ENCODE measurements at regions not wholly inside any gene's neighbourhood (a gene's known extent, or its start where the extent isn't known, plus 50 kb on each side); places are given as distances from the start of the nearest gene placed in this dataset.
"Not testable (repeated sequence)": the region's sequence is repeated elsewhere in the genome, so short reads cannot be mapped to it uniquely, and the experiment has no call there.

- peaks cover 10% of the 10 kb centered on the region for H3K9me3 Mint-ChIP-seq
- not testable (repeated sequence) for DNase-seq; H3K4me1 Mint-ChIP-seq (ENCODE audit: low read depth); H3K27me3 Mint-ChIP-seq (ENCODE audit: low read depth); H3K36me3 Mint-ChIP-seq (ENCODE audit: insufficient read depth); H3K4me3 Mint-ChIP-seq; ATAC-seq
These were observed 1366.5 kb downstream of the LRFN5 start for GRCh38 chr14:42973171-42973570.

GRCh38 chr14:42965512-42965911, 1358.8 kb downstream of the LRFN5 start:
- no peaks in the 10 kb centered on the region for H3K36me3 Mint-ChIP-seq (ENCODE audit: insufficient read depth)
- H3K9me3 Mint-ChIP-seq: peaks cover 15% of the 10 kb centered on the region
- H3K4me3 Mint-ChIP-seq: no peak overlapping the region
- DNase-seq: no peak
- no peaks in the 10 kb centered on the region for H3K4me1 Mint-ChIP-seq (ENCODE audit: low read depth)
- ATAC-seq: no peak
- H3K27me3 Mint-ChIP-seq (ENCODE audit: low read depth): no peaks in the 10 kb centered on the region

- Mint-ChIP-seq H3K27me3 (ENCODE audit: low read depth) (no peaks in the 10 kb centered on the region), H3K9me3 (peaks cover 13% of the 10 kb centered on the region), H3K36me3 (ENCODE audit: insufficient read depth) (no peaks in the 10 kb centered on the region), H3K4me3 (no peak overlapping the region), H3K4me1 (ENCODE audit: low read depth) (no peaks in the 10 kb centered on the region)
- ATAC-seq (no peak), DNase-seq (no peak)
These were observed 1354.8 kb downstream of the LRFN5 start for GRCh38 chr14:42961509-42961908.

DNA sequence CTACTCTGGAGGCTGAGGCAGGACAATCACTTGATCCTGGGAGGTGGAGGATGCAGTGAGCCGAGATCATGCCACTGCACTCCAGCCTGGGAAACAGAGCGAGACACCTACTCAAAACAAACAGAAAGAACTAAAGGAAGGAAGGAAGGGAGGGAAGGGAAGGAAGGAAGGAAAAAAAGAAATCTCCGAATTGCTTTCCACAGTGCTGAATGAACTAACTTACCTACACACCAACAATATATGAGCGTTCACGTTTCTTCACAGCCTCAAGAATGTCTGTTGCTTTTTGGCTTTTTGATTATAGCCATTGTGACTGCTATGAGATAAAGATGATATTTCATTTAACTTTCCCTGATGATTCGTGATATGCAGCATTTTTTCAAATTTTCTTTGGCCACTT, 1343.7 kb downstream of the LRFN5 start:
- DNase-seq: no peak
- ATAC-seq: no peak
- Mint-ChIP-seq H3K36me3 (ENCODE audit: insufficient read depth) (no peaks in the 10 kb centered on the region), H3K4me3 (no peak overlapping the region), H3K4me1 (ENCODE audit: low read depth) (no peaks in the 10 kb centered on the region), H3K27me3 (ENCODE audit: low read depth) (no peaks in the 10 kb centered on the region), H3K9me3 (peaks cover 14% of the 10 kb centered on the region)

- H3K27me3 Mint-ChIP-seq (ENCODE audit: low read depth): no peaks in the 10 kb centered on the region
- DNase-seq: no peak
- H3K4me1 Mint-ChIP-seq (ENCODE audit: low read depth): no peaks in the 10 kb centered on the region
- no peaks in the 10 kb centered on the region for H3K36me3 Mint-ChIP-seq (ENCODE audit: insufficient read depth)
- no peak overlapping the region for H3K4me3 Mint-ChIP-seq
- H3K9me3 Mint-ChIP-seq: peaks cover 17% of the 10 kb centered on the region
- no peak for ATAC-seq
These were observed 1341.3 kb downstream of the LRFN5 start for GRCh38 chr14:42947991-42948390.

GRCh38 chr14:42944284-42944683, 1337.6 kb downstream of the LRFN5 start:
- Mint-ChIP-seq H3K4me1 (ENCODE audit: low read depth) (no peaks in the 10 kb centered on the region), H3K27me3 (ENCODE audit: low read depth) (no peaks in the 10 kb centered on the region), H3K9me3 (peaks cover 4% of the 10 kb centered on the region), H3K36me3 (ENCODE audit: insufficient read depth) (no peaks in the 10 kb centered on the region), H3K4me3 (no peak overlapping the region)
- ATAC-seq (no peak), DNase-seq (no peak)

GRCh38 chr14:42931308-42931707, 1324.6 kb downstream of the LRFN5 start:
- Mint-ChIP-seq H3K27me3 (ENCODE audit: low read depth) (no peaks in the 10 kb centered on the region), H3K4me1 (ENCODE audit: low read depth) (no peaks in the 10 kb centered on the region), H3K4me3 (no peak overlapping the region), H3K9me3 (peaks cover 5% of the 10 kb centered on the region), H3K36me3 (ENCODE audit: insufficient read depth) (no peaks in the 10 kb centered on the region)
- no peak for DNase-seq
- ATAC-seq: no peak

GRCh38 chr14:42929806-42930480, 1323.3 kb downstream of the LRFN5 start:
- no peaks in the 10 kb centered on the region for H3K4me1 Mint-ChIP-seq (ENCODE audit: low read depth)
- no peak for ATAC-seq
- H3K36me3 Mint-ChIP-seq (ENCODE audit: insufficient read depth): no peaks in the 10 kb centered on the region
- H3K4me3 Mint-ChIP-seq: no peak overlapping the region
- DNase-seq: no peak
- no peaks in the 10 kb centered on the region for H3K27me3 Mint-ChIP-seq (ENCODE audit: low read depth)
- peaks cover 11% of the 10 kb centered on the region for H3K9me3 Mint-ChIP-seq

- Mint-ChIP-seq H3K36me3 (ENCODE audit: insufficient read depth) (no peaks in the 10 kb centered on the region), H3K9me3 (peaks cover 11% of the 10 kb centered on the region)
These were observed 1320.6 kb downstream of the LRFN5 start for GRCh38 chr14:42927313-42927712.

GRCh38 chr14:42921901-42922300, 1315.2 kb downstream of the LRFN5 start:
- H3K4me3 Mint-ChIP-seq: no peak overlapping the region
- ATAC-seq (no peak), DNase-seq (no peak)
- H3K36me3 Mint-ChIP-seq (ENCODE audit: insufficient read depth): no peaks in the 10 kb centered on the region
- peaks cover 9% of the 10 kb centered on the region for H3K9me3 Mint-ChIP-seq
- H3K27me3 Mint-ChIP-seq (ENCODE audit: low read depth): no peaks in the 10 kb centered on the region
- no peaks in the 10 kb centered on the region for H3K4me1 Mint-ChIP-seq (ENCODE audit: low read depth)

More at GRCh38 chr14:42927313-42927712, 1320.6 kb downstream of the LRFN5 start:
- no peak overlapping the region for H3K4me3 Mint-ChIP-seq
- DNase-seq: no peak
- no peaks in the 10 kb centered on the region for H3K27me3 Mint-ChIP-seq (ENCODE audit: low read depth)
- no peak for ATAC-seq
- no peaks in the 10 kb centered on the region for H3K4me1 Mint-ChIP-seq (ENCODE audit: low read depth)

GRCh38 chr14:42918615-42919014, 1311.9 kb downstream of the LRFN5 start:
- Mint-ChIP-seq H3K4me3 (no peak overlapping the region), H3K9me3 (peaks cover 10% of the 10 kb centered on the region), H3K4me1 (ENCODE audit: low read depth) (no peaks in the 10 kb centered on the region), H3K36me3 (ENCODE audit: insufficient read depth) (no peaks in the 10 kb centered on the region), H3K27me3 (ENCODE audit: low read depth) (no peaks in the 10 kb centered on the region)
- DNase-seq (no peak), ATAC-seq (no peak)

- DNase-seq: no peak
- Mint-ChIP-seq H3K4me3 (no peak overlapping the region), H3K36me3 (ENCODE audit: insufficient read depth) (no peaks in the 10 kb centered on the region), H3K27me3 (ENCODE audit: low read depth) (no peaks in the 10 kb centered on the region), H3K4me1 (ENCODE audit: low read depth) (no peaks in the 10 kb centered on the region), H3K9me3 (peaks cover 7% of the 10 kb centered on the region)
- no peak for ATAC-seq
These were observed 1305.0 kb downstream of the LRFN5 start for GRCh38 chr14:42911642-42912041.

GRCh38 chr14:42909659-42910058, 1303.0 kb downstream of the LRFN5 start:
- DNase-seq (no peak), ATAC-seq (no peak)
- Mint-ChIP-seq H3K27me3 (ENCODE audit: low read depth) (no peaks in the 10 kb centered on the region), H3K36me3 (ENCODE audit: insufficient read depth) (no peaks in the 10 kb centered on the region), H3K4me1 (ENCODE audit: low read depth) (no peaks in the 10 kb centered on the region), H3K4me3 (no peak overlapping the region), H3K9me3 (peaks cover 3% of the 10 kb centered on the region)

DNA sequence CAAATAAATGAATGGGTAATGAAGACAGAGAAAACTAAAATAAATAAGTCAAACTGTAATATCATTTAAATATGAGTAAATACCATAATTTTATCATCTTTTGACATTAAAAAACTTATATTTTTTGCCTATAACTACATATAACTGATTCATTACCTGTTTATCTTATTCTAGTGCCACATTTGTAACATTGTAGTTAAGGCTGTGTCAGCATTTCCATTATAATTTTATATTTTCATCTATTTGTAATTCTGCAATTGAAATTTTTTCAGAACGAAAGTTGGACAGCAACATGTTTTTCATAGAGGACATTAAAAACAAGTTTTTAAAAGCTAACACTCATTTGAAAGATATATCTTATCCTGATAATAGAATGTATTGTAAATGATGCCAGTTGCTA, 1286.5 kb downstream of the LRFN5 start:
- no peak overlapping the region for H3K4me3 Mint-ChIP-seq
- H3K27me3 Mint-ChIP-seq (ENCODE audit: low read depth): no peaks in the 10 kb centered on the region
- peaks cover 11% of the 10 kb centered on the region for H3K9me3 Mint-ChIP-seq
- ATAC-seq (no peak), DNase-seq (no peak)
- no peaks in the 10 kb centered on the region for H3K4me1 Mint-ChIP-seq (ENCODE audit: low read depth)
- no peaks in the 10 kb centered on the region for H3K36me3 Mint-ChIP-seq (ENCODE audit: insufficient read depth)

GRCh38 chr14:42884100-42884499, 1277.4 kb downstream of the LRFN5 start:
- ATAC-seq (no peak), DNase-seq (no peak)
- H3K4me3 Mint-ChIP-seq: no peak overlapping the region
- H3K4me1 Mint-ChIP-seq (ENCODE audit: low read depth): no peaks in the 10 kb centered on the region
- H3K27me3 Mint-ChIP-seq (ENCODE audit: low read depth): no peaks in the 10 kb centered on the region
- no peaks in the 10 kb centered on the region for H3K36me3 Mint-ChIP-seq (ENCODE audit: insufficient read depth)
- H3K9me3 Mint-ChIP-seq: no peaks in the 10 kb centered on the region

DNA sequence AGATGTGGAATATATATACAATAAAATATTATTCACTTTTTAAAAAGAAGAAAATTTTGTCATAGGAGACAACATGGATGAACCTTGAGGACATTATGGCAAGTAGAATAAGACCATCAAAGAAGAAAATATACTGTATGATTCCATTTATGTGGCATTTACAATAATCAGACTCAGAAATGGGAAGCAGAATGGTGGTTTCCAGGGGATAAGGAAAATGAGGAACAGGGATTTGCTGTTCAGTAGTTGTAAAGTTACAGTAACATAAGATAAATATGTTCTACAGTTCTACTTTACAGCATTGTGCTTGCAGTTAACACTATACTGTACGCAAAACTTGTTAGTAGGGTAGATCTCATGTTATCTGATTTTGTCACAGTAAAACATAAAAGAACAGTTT, 1271.0 kb downstream of the LRFN5 start:
- Mint-ChIP-seq H3K4me3 (no peak overlapping the region), H3K27me3 (ENCODE audit: low read depth) (no peaks in the 10 kb centered on the region), H3K4me1 (ENCODE audit: low read depth) (no peaks in the 10 kb centered on the region), H3K9me3 (peaks cover 3% of the 10 kb centered on the region), H3K36me3 (ENCODE audit: insufficient read depth) (no peaks in the 10 kb centered on the region)
- no peak for ATAC-seq
- no peak for DNase-seq
